Kidney capillary endothelial cell (primary cell): ENCODE measurements at regions not wholly inside any gene's neighbourhood (a gene's known extent, or its start where the extent isn't known, plus 50 kb on each side); places are given as distances from the start of the nearest gene placed in this dataset.
"Not testable (repeated sequence)": the region's sequence is repeated elsewhere in the genome, so short reads cannot be mapped to it uniquely, and the experiment has no call there.

Experiments
- DNase-seq: peaks from one replicate; pipeline ENCODE4 v3.0.0-alpha.2; 2018; ENCODE audit warnings: low spot score

- DNase-seq, result no peak
Observed at GRCh38 chr5:28685794-28686193, 1647.4 kb upstream of the CDH9 start.

GRCh38 chr5:28678899-28679298, 1640.5 kb upstream of the CDH9 start:
- no peak for DNase-seq

- no peak for DNase-seq
Observed at GRCh38 chr5:28666110-28666509, 1627.7 kb upstream of the CDH9 start.

GRCh38 chr5:28648108-28648507, 1609.7 kb upstream of the CDH9 start:
- no peak for DNase-seq

GRCh38 chr5:28632607-28633006, 1594.2 kb upstream of the CDH9 start:
- DNase-seq, result no peak

GRCh38 chr5:28603869-28604268, 1565.5 kb upstream of the CDH9 start:
- no peak for DNase-seq

GRCh38 chr5:28602429-28602828, 1564.0 kb upstream of the CDH9 start:
- no peak for DNase-seq

GRCh38 chr5:28596707-28597106, 1558.3 kb upstream of the CDH9 start:
- DNase-seq, result not testable (repeated sequence)

GRCh38 chr5:28580616-28581015, 1542.2 kb upstream of the CDH9 start:
- DNase-seq, result no peak

GRCh38 chr5:28576022-28576421, 1537.6 kb upstream of the CDH9 start:
- DNase-seq, result no peak

GRCh38 chr5:28575368-28575767, 1537.0 kb upstream of the CDH9 start:
- DNase-seq, result no peak

GRCh38 chr5:28574606-28575005, 1536.2 kb upstream of the CDH9 start:
- DNase-seq, result no peak

GRCh38 chr5:28567048-28567447, 1528.7 kb upstream of the CDH9 start:
- no peak for DNase-seq

- no peak for DNase-seq
Observed at GRCh38 chr5:28561522-28561921, 1523.1 kb upstream of the CDH9 start.

GRCh38 chr5:28558196-28558595, 1519.8 kb upstream of the CDH9 start:
- DNase-seq, result no peak

GRCh38 chr5:28557114-28557513, 1518.7 kb upstream of the CDH9 start:
- no peak for DNase-seq

GRCh38 chr5:28549588-28549987, 1511.2 kb upstream of the CDH9 start:
- DNase-seq, result no peak

GRCh38 chr5:28548856-28549255, 1510.5 kb upstream of the CDH9 start:
- DNase-seq, result no peak

- no peak for DNase-seq
Observed at GRCh38 chr5:28544501-28544900, 1506.1 kb upstream of the CDH9 start.

GRCh38 chr5:28543473-28544098, 1505.2 kb upstream of the CDH9 start:
- DNase-seq, result no peak

- DNase-seq, result no peak
Observed at GRCh38 chr5:28542987-28543386, 1504.6 kb upstream of the CDH9 start.

- no peak for DNase-seq
Observed at GRCh38 chr5:28523888-28524635, 1485.7 kb upstream of the CDH9 start.

GRCh38 chr5:28523416-28523815, 1485.0 kb upstream of the CDH9 start:
- no peak for DNase-seq

- no peak for DNase-seq
Observed at GRCh38 chr5:28517691-28518090, 1479.3 kb upstream of the CDH9 start.
